Activated CD4-positive, alpha-beta T cell treated with anti-CD3 and anti-CD28 coated beads, Interleukin-10, Interleukin-2, amounts not matched to agents 100 ng/mL and 50 ng/mL, durations not matched to agents 16 hours and 8 hours (primary cell): ENCODE measurements at regions not wholly inside any gene's neighbourhood (a gene's known extent, or its start where the extent isn't known, plus 50 kb on each side); places are given as distances from the start of the nearest gene placed in this dataset.
"Not testable (repeated sequence)": the region's sequence is repeated elsewhere in the genome, so short reads cannot be mapped to it uniquely, and the experiment has no call there.

ENCODE experiments used
- DNase-seq: peaks from one replicate; pipeline ENCODE4 v3.0.0-alpha.2; 2020

DNA sequence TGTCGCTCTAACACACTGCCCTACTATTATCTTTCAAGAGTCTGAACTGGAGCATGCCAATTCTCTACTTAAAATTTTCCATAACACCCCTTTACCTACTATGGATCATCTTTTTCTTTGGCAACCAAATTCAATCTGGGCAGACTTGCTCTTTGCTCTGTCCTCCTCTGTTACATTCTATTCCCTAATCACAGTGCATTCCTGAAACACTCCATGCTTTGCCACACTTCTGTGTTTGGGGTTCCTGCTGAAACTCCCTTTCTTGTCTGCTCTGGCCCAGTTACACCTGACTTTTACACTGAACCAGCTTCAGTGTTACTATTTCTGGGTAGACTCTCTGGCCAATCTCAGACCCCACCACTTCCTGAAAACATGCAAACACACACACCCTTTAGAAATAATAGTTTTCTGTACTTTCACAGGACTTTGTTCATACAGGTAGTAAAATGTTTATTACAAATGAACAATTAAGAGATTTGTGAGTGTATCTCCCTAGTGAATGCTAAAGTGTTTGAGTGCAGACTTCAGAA, 119.9 kb upstream of the DCC start:
- DNase-seq: no peak

GRCh38 chr18:52222211-52222610, 117.8 kb upstream of the DCC start:
- no peak for DNase-seq

DNA sequence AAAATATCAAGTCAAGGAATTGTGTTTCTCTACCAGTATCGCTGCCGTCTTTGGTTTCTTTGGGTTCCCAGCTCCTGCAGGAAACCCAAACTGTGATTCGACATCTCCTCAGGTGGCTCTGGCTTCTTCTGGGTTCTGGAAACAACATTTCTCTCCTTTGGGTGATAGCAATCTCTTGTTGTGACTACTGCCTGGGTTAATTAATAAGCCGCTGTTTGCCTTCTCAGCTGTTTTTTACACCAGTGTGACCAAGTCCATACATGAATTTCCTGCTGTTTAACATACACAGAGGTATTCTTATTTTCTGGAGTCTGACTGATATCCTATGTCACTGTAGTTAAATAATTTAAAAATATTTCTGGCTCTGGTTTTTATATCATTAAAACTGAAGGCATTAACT, 112.5 kb upstream of the DCC start:
- no peak for DNase-seq

DNA sequence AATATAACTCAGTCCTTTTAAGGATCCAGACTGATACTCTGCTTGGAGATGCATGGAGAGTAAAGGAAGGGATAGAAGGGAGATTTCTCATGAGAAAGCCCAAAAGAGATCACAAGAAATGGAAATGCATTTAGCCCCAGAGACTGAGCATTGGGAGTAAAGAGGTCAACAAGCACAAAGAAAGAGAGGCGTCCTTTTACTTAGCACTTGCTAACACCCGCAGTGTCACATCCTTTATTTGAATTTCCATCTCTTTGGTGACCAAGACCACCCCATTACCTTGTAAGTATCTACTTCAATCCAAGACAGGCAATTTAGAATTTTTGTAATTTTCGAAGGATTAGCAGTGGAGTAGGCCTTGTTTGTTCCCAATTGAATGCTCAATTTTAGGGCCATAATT, 111.8 kb upstream of the DCC start:
- no peak for DNase-seq

GRCh38 chr18:52236131-52236530, 103.9 kb upstream of the DCC start:
- no peak for DNase-seq

GRCh38 chr18:52237551-52237950, 102.4 kb upstream of the DCC start:
- DNase-seq: no peak

- no peak for DNase-seq
Observed at GRCh38 chr18:52242711-52243110, 97.3 kb upstream of the DCC start.

- DNase-seq: no peak
Observed at GRCh38 chr18:52244658-52245057, 95.3 kb upstream of the DCC start.

DNA sequence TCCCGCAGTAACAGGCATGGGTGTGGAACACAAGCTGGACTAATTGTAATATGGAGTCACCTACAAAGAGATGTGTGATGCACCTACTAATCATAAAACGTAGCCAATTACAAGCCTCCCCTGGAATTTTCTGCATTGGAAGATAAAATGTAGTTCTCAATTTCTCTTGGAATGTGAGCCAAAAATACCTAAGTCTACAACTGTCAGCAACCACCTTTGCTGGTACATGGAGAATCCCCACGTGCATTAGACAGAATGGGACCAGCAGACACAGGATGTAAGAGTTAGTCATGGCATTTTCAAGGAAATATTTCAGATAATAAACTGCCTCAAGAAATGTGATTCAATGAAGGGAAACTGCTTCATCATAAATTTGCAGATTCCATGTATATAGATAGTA, 85.6 kb upstream of the DCC start:
- DNase-seq: no peak

DNA sequence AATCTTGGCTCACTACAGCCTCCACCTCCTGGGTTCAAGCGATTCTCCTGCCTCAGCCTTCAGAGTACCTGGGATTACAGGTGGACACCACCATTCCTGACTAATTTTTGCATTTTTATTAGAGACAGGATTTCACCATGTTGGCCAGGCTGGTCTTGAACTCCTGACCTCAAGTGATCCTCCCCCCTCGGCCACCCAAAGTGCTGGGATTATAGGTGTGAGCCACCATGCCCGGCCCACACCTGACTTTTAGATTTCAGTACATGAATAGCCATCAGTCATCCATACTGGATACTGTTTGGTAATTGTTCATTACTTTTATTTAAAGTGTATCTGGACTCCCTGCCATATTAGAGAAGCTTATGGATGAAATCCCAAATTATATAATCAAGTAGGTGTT, 82.6 kb upstream of the DCC start:
- not testable (repeated sequence) for DNase-seq

- DNase-seq: no peak
Observed at GRCh38 chr18:52275817-52276216, 64.2 kb upstream of the DCC start.

- DNase-seq: no peak
Observed at GRCh38 chr18:52277785-52278184, 62.2 kb upstream of the DCC start.

DNA sequence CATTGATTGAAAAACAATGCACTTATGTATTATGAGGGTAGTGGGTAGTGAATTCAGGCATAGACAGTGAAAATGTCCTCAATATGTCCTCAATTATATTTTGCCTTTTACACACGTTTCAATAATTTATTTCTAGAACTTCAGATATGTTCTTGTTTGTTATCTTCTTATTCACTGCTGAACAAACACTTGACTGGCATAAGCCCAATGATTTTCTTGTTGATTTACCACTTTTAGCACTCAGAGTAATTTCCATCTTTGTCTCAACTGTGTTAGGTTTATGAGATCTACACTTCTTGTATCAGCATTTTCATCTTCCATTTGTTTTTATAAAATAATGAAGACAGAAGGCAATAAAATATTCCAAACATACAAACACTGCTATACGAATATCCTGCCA, 61.8 kb upstream of the DCC start:
- no peak for DNase-seq

- no peak for DNase-seq
Observed at GRCh38 chr18:52280702-52281101, 59.3 kb upstream of the DCC start.

- DNase-seq: no peak
Observed at GRCh38 chr18:52283927-52284326, 56.1 kb upstream of the DCC start.

GRCh38 chr18:52286675-52287074, 53.3 kb upstream of the DCC start:
- DNase-seq: no peak

GRCh38 chr18:52287151-52287550, 52.8 kb upstream of the DCC start:
- DNase-seq: no peak

GRCh38 chr18:52288403-52289004, 51.5 kb upstream of the DCC start:
- peak; percentile 9 for DNase-seq

DNA sequence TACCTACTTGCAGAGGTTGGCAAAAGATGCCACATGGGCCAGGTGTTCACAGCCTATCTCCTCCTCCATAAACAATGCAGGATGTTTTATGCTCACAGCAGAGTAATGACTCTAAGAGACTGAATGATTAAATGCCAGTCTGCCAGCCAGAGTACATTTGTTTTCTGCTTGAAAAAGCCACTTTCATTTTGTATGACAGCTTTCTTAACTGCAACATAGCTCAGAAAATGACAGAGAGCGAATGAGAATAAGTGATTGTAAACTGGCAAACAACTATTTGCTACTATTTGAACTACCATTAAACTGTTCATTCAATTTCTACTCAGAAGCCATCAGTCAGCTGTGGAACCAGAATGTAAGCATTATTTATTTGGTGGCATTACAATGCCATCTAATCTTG, 50.6 kb upstream of the DCC start:
- DNase-seq: no peak
